GM23248 (cell line): ENCODE measurements at regions not wholly inside any gene's neighbourhood (a gene's known extent, or its start where the extent isn't known, plus 50 kb on each side); places are given as distances from the start of the nearest gene placed in this dataset.

Experiments
- DNase-seq: peaks from one replicate; pipeline ENCODE4 v3.0.0-alpha.2; 2015
- H2AFZ ChIP-seq: fragments of 200-600 bp; sonication (generic); 2 replicates; pipeline ENCODE4 v1.6.1; 2016; ENCODE audit warnings: antibody characterized with exemption
- H3F3A ChIP-seq: fragments of 200-600 bp; sonication (generic); 2 replicates; pipeline ENCODE4 v1.6.1; 2016; ENCODE audit warnings: mild to moderate bottlenecking, antibody characterized with exemption, mixed run types; ENCODE audit not compliant: insufficient read depth
- H3K27ac ChIP-seq: fragments of 200-600 bp; sonication (generic); 2 replicates; pipeline ENCODE4 v1.5.1; 2016; ENCODE audit warnings: mild to moderate bottlenecking
- H3K27me3 ChIP-seq: fragments of 200-600 bp; sonication (generic); replicated peaks from 2 replicates; pipeline ENCODE4 v1.6.1; 2016; ENCODE audit warnings: mild to moderate bottlenecking; ENCODE audit not compliant: insufficient read depth
- H3K36me3 ChIP-seq: fragments of 200-600 bp; sonication (generic); 2 replicates; pipeline ENCODE4 v1.6.1; 2016; ENCODE audit warnings: low read depth, mild to moderate bottlenecking
- H3K4me1 ChIP-seq: fragments of 200-600 bp; sonication (generic); 2 replicates; pipeline ENCODE4 v1.6.1; 2016; ENCODE audit warnings: mild to moderate bottlenecking; ENCODE audit not compliant: insufficient read depth
- H3K4me2 ChIP-seq: fragments of 200-600 bp; sonication (generic); one replicate; pipeline ENCODE4 v1.6.1; 2016; ENCODE audit warnings: mild to moderate bottlenecking; ENCODE audit not compliant: unreplicated experiment
- H3K4me3 ChIP-seq: fragments of 200-600 bp; sonication (generic); 2 replicates; pipeline ENCODE4 v1.5.1; 2016; ENCODE audit warnings: mild to moderate bottlenecking
- H3K79me2 ChIP-seq: fragments of 200-600 bp; sonication (generic); 2 replicates; pipeline ENCODE4 v1.6.1; 2016; ENCODE audit warnings: mild to moderate bottlenecking; ENCODE audit not compliant: insufficient read depth
- H3K9ac ChIP-seq: fragments of 200-600 bp; sonication (generic); 2 replicates; pipeline ENCODE4 v1.6.1; 2016; ENCODE audit warnings: mild to moderate bottlenecking
- H3K9me2 ChIP-seq: fragments of 200-600 bp; sonication (generic); 2 replicates; pipeline ENCODE4 v1.6.1; 2016; ENCODE audit warnings: mixed run types, mild to moderate bottlenecking, moderate library complexity; ENCODE audit not compliant: insufficient read depth
- H3K9me3 ChIP-seq: fragments of 200-600 bp; sonication (generic); one replicate; pipeline ENCODE4 v1.6.1; 2017; ENCODE audit warnings: low read depth
- H4K20me1 ChIP-seq: fragments of 200-600 bp; sonication (generic); 2 replicates; pipeline ENCODE4 v1.6.0; 2016; ENCODE audit not compliant: insufficient read depth
- EZH2 ChIP-seq: fragments of 200-600 bp; sonication (generic); IDR thresholded peaks from 2 replicates; pipeline ENCODE4 v1.6.1; 2018; ENCODE audit warnings: antibody characterized with exemption, mild to moderate bottlenecking; ENCODE audit not compliant: insufficient read depth, poor library complexity, severe bottlenecking
- EZH2phosphoT487 ChIP-seq: fragments of 200-600 bp; sonication (generic); IDR thresholded peaks from 2 replicates; pipeline ENCODE4 v1.6.1; 2018; ENCODE audit warnings: antibody characterized with exemption, moderate library complexity, mild to moderate bottlenecking, low read depth; ENCODE audit not compliant: insufficient read depth
- WGBS, 2 experiments: methylation state at CpG; one replicate each; pipeline ENCODE4 v1.1.6; 2015 to 2017; ENCODE audit warnings: low lambda C conversion rate in 2 of 2, low coverage in 1 of 2; ENCODE audit errors: missing lambda C conversion rate in 2 of 2; 5-methylcytosine and 5-hydroxymethylcytosine counted together
- in situ Hi-C: fragments of 300-500 bp; cut with MboI; formaldehyde crosslinking; loops from 2 replicates; pipeline ENCODE4 v1.15.0; 2020

DNA sequence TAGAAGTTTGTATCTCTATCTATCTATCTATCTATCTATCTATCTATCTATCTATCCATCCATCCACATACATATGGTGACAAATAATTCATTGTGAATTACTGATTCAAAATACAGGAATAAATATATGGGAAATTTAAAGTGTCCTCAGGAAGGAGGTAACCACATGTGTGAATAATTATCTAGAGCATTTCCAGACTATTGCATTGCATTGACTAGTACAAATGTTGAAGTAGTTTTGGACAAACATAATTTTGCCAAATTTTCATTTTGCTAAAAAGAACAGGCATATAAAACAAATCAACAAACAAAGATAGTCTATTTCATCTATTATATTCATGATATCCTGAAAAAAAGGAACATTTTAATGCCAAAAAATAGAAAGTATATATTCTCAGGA is 192.7 kb downstream of the UTRN start:
- no peaks in the 10 kb centered on the region for H4K20me1 ChIP-seq
- H3K27ac ChIP-seq: peak overlapping the region; percentile 21; the same call in 1 of the 2 replicates
- no peaks in the 10 kb centered on the region for H3K79me2 ChIP-seq
- 0 out of 2 replicates have a peak overlapping the region, but pooled peaks have one; percentile 6 for H3K9ac ChIP-seq
- in situ Hi-C loops: no loop called here
- H3K36me3 ChIP-seq: peaks cover 21% of the 10 kb centered on the region
- no peaks in the 10 kb centered on the region for H3K9me2 ChIP-seq
- no peak overlapping the region for H3K4me2 ChIP-seq
- no peak overlapping the region for H2AFZ ChIP-seq
- peak; percentile 20 for DNase-seq
- H3F3A ChIP-seq: peaks cover 18% of the 10 kb centered on the region
- H3K9me3 ChIP-seq: no peaks in the 10 kb centered on the region
- no peaks in the 10 kb centered on the region for H3K27me3 ChIP-seq
- no peak overlapping the region for H3K4me3 ChIP-seq
- TF ChIP-seq EZH2phosphoT487 (no peak), EZH2 (no peak)
- H3K4me1 ChIP-seq: peaks cover 13% of the 10 kb centered on the region; the same call in 1 of the 2 replicates

DNA sequence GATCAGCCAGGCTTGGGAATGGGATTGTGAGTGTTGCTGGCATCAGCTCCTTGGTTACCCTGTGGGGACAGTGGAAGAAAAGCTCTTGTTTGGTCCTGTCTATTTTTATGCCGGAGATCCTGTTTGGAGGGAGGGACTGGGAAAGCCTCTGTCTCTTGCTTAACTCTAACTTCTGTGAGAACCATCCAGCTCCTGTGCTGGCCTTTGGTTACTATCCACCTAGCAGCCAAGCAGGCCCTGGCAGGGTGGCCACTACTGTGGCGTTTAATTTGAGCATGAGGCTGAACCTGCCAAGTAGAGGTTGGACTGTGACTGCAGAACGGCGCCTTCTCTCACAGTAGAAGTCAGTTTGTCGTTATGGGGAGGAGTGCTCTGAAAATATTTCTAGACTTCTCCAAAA is 193.3 kb downstream of the UTRN start:
- H3K9ac ChIP-seq: 0 out of 2 replicates have a peak overlapping the region, but pooled peaks have one; percentile 6
- peaks cover 13% of the 10 kb centered on the region; the same call in 1 of the 2 replicates for H3K4me1 ChIP-seq
- H3K9me3 ChIP-seq: no peaks in the 10 kb centered on the region
- H3K4me3 ChIP-seq: no peak overlapping the region
- no peaks in the 10 kb centered on the region for H3K9me2 ChIP-seq
- in situ Hi-C loops: no loop called here
- peaks cover 15% of the 10 kb centered on the region for H3K36me3 ChIP-seq
- H3K27me3 ChIP-seq: no peaks in the 10 kb centered on the region
- no peak overlapping the region for H3K4me2 ChIP-seq
- H3F3A ChIP-seq: peaks cover 18% of the 10 kb centered on the region
- DNase-seq: peak; percentile 39
- no peak overlapping the region for H2AFZ ChIP-seq
- WGBS, 2 experiments: 34% methylated on average over 5 of the region's 5 CpGs
- TF ChIP-seq EZH2: no peak
- no peak for TF ChIP-seq EZH2phosphoT487
- no peaks in the 10 kb centered on the region for H3K79me2 ChIP-seq
- no peaks in the 10 kb centered on the region for H4K20me1 ChIP-seq
- peak overlapping the region; percentile 21 for H3K27ac ChIP-seq

DNA sequence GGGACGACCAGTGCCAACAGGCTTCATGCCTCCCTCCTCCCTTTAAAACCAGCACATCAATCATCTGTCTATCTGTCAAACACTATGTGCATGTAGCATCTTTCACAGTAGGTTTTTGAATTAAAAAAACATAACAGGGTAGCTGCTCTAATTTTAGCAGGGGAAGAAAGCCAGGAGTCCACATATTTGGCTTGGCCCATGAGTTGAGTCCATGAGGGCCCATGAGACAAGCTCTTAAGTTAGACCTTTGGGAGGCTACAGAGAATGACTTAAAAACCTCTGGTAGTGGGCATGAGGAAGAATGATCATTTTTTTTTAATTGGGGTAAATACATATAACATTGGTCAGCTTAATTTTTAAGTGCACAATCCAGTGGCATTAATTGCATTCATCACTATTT is 194.9 kb downstream of the UTRN start:
- Histone ChIP-seq H4K20me1 (no peaks in the 10 kb centered on the region), H3K9ac (no peak overlapping the region), H3K9me2 (no peaks in the 10 kb centered on the region), H3K4me3 (no peak overlapping the region), H3K27me3 (no peaks in the 10 kb centered on the region), H2AFZ (no peak overlapping the region), H3K79me2 (no peaks in the 10 kb centered on the region), H3K27ac (no peak overlapping the region), H3F3A (peaks cover 15% of the 10 kb centered on the region), H3K36me3 (peaks cover 3% of the 10 kb centered on the region; the same call in 1 of the 2 replicates), H3K4me2 (no peak overlapping the region), H3K9me3 (no peaks in the 10 kb centered on the region), H3K4me1 (peaks cover 13% of the 10 kb centered on the region; the same call in 1 of the 2 replicates)
- no peak for DNase-seq
- TF ChIP-seq EZH2phosphoT487: no peak
- TF ChIP-seq EZH2: no peak
- WGBS, 2 experiments: 94 to 100% methylated on average over 1 of the region's 1 CpG
- in situ Hi-C loops: loop anchor here (10.0 kb wide), 1 partner anchor 375 kb away; no protein-coding TSS in a partner anchor

DNA sequence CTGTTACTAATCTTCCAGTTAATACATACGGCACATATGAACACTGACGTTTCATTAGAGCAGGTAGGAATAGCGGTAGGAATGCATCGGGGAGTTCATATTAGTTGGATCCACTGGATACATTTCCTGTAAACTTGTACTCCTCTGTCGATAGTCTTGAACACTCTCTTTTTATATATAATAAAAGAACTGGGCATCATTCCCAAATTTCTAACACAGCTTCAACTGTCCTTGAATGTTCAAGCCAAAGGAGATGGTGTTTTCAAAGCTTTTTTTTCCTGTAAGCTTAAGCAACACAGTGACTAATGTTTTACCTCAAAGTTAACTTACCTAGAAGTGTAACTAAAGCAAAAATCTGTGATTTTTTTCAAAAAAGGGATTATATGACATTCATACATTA is 195.3 kb downstream of the UTRN start:
- Histone ChIP-seq H3K4me3 (no peak overlapping the region), H3K27me3 (no peaks in the 10 kb centered on the region), H3K9me2 (no peaks in the 10 kb centered on the region), H3K27ac (no peak overlapping the region), H3K4me1 (peaks cover 13% of the 10 kb centered on the region; the same call in 1 of the 2 replicates), H2AFZ (no peak overlapping the region), H3K9me3 (no peaks in the 10 kb centered on the region), H3K9ac (no peak overlapping the region), H3F3A (peaks cover 15% of the 10 kb centered on the region), H4K20me1 (no peaks in the 10 kb centered on the region), H3K36me3 (peaks cover 3% of the 10 kb centered on the region; the same call in 1 of the 2 replicates), H3K4me2 (no peak overlapping the region), H3K79me2 (no peaks in the 10 kb centered on the region)
- 95 to 97% methylated on average over 5 of the region's 5 CpGs for WGBS, 2 experiments
- in situ Hi-C loops: loop anchor here (10.0 kb wide), 1 partner anchor 376 kb away; no protein-coding TSS in a partner anchor
- TF ChIP-seq EZH2phosphoT487 (no peak), EZH2 (no peak)
- DNase-seq: no peak
